ENCODE measurements at regions not wholly inside any gene's neighbourhood (a gene's known extent, or its start where the extent isn't known, plus 50 kb on each side); places are given as distances from the start of the nearest gene placed in this dataset.

DNA sequence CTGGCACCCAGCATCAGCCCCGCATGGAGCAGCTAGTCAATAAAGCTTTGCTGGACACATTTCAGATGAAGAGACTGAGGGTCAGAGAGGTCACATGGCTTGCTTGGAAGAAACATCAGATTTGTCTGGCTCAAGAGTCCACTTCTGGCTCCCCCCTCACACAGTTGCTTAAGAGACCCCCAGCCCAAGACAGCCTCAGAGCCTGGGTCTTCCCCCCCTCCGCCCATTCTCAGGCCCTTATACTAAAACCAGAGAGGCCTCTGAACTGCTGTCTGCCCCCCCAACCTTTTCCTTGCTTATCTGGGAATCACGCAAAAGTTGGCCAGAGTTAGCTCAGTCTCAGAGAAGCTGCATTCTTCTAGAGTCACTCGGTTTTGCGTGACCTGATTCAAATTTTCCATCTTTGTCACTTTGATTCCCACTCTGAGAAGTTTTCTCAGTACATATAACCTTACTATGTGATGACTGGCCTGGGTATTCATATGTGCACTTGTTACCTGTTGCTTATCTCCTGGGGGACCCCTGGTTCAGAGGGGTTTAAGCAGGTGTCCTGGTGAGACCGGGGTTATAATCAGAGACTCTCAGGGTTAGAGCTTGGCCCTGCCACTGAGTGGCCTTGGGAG is 145.4 kb upstream of the IER5L start:
- TF ChIP-seq, protein P1, sequence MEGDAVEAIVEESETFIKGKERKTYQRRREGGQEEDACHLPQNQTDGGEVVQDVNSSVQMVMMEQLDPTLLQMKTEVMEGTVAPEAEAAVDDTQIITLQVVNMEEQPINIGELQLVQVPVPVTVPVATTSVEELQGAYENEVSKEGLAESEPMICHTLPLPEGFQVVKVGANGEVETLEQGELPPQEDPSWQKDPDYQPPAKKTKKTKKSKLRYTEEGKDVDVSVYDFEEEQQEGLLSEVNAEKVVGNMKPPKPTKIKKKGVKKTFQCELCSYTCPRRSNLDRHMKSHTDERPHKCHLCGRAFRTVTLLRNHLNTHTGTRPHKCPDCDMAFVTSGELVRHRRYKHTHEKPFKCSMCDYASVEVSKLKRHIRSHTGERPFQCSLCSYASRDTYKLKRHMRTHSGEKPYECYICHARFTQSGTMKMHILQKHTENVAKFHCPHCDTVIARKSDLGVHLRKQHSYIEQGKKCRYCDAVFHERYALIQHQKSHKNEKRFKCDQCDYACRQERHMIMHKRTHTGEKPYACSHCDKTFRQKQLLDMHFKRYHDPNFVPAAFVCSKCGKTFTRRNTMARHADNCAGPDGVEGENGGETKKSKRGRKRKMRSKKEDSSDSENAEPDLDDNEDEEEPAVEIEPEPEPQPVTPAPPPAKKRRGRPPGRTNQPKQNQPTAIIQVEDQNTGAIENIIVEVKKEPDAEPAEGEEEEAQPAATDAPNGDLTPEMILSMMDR (IDR thresholded peaks at IDR 0.05) = no peak
- no peak for TF ChIP-seq ZFX (IDR thresholded peaks at IDR 0.05; ENCODE audit: borderline replicate concordance)

All from 22Rv1 (cell line).